Suprapubic skin (tissue), 3 donors: ENCODE measurements at regions not wholly inside any gene's neighbourhood (a gene's known extent, or its start where the extent isn't known, plus 50 kb on each side); places are given as distances from the start of the nearest gene placed in this dataset.

Experiments
- EP300 ChIP-seq: sonication (generic); formaldehyde crosslinking; IDR thresholded peaks from one replicate; pipeline ENCODE4 v1.6.1; 2017; ENCODE audit warnings: antibody characterized with exemption
- POLR2A ChIP-seq, 2 donors: fragments of 450-650 bp; IDR thresholded peaks; one replicate each; pipeline ENCODE4 v1.6.1; 2017; ENCODE audit warnings: antibody characterized with exemption in 2 of 2, mild to moderate bottlenecking in 2 of 2, moderate library complexity in 2 of 2
- TF ChIP-seq, protein P1 (sequence below), 2 donors: fragments of 200-600 bp in 1 of 2; fragments of 450-650 bp in 1 of 2; sonication (generic) in 1 of 2; IDR thresholded peaks; one replicate each; pipeline ENCODE4 v1.5.1; 2016 to 2019; ENCODE audit warnings: antibody characterized with exemption in 2 of 2, mild to moderate bottlenecking in 1 of 2, moderate library complexity in 1 of 2

DNA sequence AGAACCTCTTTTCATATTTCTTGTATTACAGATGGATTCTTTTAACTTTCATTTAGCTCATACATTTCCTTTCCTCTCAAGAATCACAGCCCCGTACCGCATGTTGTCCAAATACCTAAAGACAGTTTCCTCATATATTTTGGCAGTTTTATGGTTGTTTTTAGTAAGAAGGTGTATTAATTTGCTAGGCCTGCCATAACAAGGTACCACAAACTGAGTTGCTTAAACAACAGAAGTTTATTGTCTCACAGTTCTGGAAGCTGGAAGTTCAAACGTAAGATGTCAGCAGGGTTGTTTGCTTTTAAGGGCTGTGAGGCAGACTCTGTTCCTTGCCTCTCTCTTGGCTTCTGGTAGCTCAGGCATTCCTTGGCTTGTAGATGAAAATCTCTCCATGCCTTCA is 343.2 kb upstream of the TNP1 start:
- TF ChIP-seq, protein P1, sequence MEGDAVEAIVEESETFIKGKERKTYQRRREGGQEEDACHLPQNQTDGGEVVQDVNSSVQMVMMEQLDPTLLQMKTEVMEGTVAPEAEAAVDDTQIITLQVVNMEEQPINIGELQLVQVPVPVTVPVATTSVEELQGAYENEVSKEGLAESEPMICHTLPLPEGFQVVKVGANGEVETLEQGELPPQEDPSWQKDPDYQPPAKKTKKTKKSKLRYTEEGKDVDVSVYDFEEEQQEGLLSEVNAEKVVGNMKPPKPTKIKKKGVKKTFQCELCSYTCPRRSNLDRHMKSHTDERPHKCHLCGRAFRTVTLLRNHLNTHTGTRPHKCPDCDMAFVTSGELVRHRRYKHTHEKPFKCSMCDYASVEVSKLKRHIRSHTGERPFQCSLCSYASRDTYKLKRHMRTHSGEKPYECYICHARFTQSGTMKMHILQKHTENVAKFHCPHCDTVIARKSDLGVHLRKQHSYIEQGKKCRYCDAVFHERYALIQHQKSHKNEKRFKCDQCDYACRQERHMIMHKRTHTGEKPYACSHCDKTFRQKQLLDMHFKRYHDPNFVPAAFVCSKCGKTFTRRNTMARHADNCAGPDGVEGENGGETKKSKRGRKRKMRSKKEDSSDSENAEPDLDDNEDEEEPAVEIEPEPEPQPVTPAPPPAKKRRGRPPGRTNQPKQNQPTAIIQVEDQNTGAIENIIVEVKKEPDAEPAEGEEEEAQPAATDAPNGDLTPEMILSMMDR (IDR thresholded peaks at IDR 0.05) = no peak
- TF ChIP-seq EP300 = no peak
- TF ChIP-seq POLR2A (IDR thresholded peaks at IDR 0.05) = no peak
